Stomach (tissue), 8 donors: ENCODE measurements at regions not wholly inside any gene's neighbourhood (a gene's known extent, or its start where the extent isn't known, plus 50 kb on each side); places are given as distances from the start of the nearest gene placed in this dataset.

Experiments used
- DNase-seq, 2 donors: peaks; one replicate each; pipeline versions ENCODE4 v3.0.0 to v3.0.0-alpha.2; 2013 to 2019
- H3K27ac ChIP-seq, 5 donors: fragments of 200-600 bp in 4 of 5; sonication (generic) in 4 of 5; one replicate each; pipeline ENCODE4 v1.5.1; 2013 to 2019; ENCODE audit warnings: mild to moderate bottlenecking in 1 of 5, moderate library complexity in 1 of 5
- H3K27me3 ChIP-seq, 3 donors: fragments of 200-600 bp; sonication (generic); one replicate each; pipeline ENCODE4 v1.5.1; 2017 to 2019; ENCODE audit warnings: mixed run types in 1 of 3
- H3K36me3 ChIP-seq, 4 donors: fragments of 200-600 bp; sonication (generic); 1 replicate in 3 of 4; 2 replicates in 1 of 4; pipeline ENCODE4 v1.5.1; 2016 to 2019
- H3K4me1 ChIP-seq, 4 donors: fragments of 200-600 bp; sonication (generic); one replicate each; pipeline ENCODE4 v1.5.1; 2016 to 2019
- H3K4me3 ChIP-seq, 4 donors: fragments of 200-600 bp; sonication (generic) in 3 of 4; one replicate each; pipeline ENCODE4 v1.5.1; 2016 to 2019; ENCODE audit warnings: mild to moderate bottlenecking in 1 of 4
- H3K9me3 ChIP-seq, 4 donors: fragments of 200-600 bp; sonication (generic); one replicate each; pipeline ENCODE4 v1.5.1; 2016 to 2019
- EP300 ChIP-seq: sonication (generic); formaldehyde crosslinking; IDR thresholded peaks from one replicate; pipeline ENCODE4 v1.6.1; 2017; ENCODE audit warnings: antibody characterized with exemption
- POLR2A ChIP-seq, 4 donors: fragments of 450-650 bp; IDR thresholded peaks; one replicate each; pipeline ENCODE4 v1.6.1; 2016; ENCODE audit warnings: antibody characterized with exemption in 4 of 4, control low read depth in 2 of 4, mild to moderate bottlenecking in 1 of 4, moderate library complexity in 1 of 4
- POLR2AphosphoS5 ChIP-seq, 3 donors: sonication (generic); formaldehyde crosslinking; IDR thresholded peaks; one replicate each; pipeline ENCODE4 v1.6.1; 2016; ENCODE audit warnings: antibody characterized with exemption in 3 of 3
- WGBS, 5 donors: extraction: QIAGEN DNeasy Blood & Tissue Kit in 3 of 5; methylation state at CpG; one replicate each; pipeline versions ENCODE4 v1.1.5 to v1.1.7; 2013 to 2018; 5-methylcytosine and 5-hydroxymethylcytosine counted together
- intact Hi-C: fragments of 100-400 bp; cut with DNase I; formaldehyde crosslinking; loops from one replicate; pipeline ENCODE4 v1.15.1; 2023; ENCODE audit warnings: low total_unique reads
- TF ChIP-seq, protein P1 (sequence below), 7 experiments: fragments of 450-650 bp in 4 of 7; fragments of 200-600 bp in 3 of 7; sonication (generic) in 3 of 7; IDR thresholded peaks; one replicate each; pipeline ENCODE4 v1.5.1; 2016 to 2019; ENCODE audit warnings: antibody characterized with exemption in 7 of 7, control low read depth in 2 of 7, mild to moderate bottlenecking in 1 of 7
- donor health status: healthy with polysubstance abuse.
- donor health status: Bipolar disorder and iron deficiency.
- donor health status: healthy.

DNA sequence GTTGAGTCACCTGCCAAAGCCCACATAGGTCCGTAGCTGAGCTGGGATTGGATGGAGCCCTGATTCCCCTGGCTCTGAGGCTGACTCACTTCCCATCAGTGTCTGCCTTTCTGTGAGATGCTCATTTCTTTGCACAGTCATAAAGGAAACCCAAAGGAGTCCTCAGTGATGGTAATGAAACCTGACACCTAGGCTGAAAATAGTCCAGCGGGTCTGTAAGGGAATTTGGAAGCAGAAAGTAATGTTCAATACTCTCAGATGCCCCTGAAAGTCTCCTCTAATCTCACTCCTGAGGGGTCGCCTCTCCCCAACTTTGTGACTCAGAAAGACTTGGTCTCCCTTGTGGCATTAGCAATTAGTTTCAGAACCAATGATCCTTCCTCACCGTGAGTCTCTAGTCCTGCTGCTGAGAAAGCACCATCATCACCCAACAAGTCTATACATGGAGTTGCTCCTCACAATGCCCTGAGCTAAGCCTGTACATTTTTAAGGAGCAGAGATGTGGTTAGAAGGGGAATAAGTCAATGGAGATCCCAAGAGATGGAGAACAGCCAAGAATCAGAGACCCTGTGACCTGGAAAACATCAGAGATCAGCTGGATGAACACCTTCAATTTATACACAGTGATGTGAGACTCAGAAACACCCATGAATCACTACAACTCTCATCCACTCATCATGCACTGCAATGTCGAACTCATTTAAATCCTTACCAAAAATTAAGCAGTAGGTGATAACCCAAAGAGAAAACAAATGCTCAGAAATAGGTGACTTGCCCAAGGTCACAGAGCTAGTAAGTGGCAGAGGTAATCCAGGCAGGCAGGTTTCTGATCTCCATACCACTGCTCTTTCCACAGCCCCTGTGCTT lies 219.0 kb upstream of the CPEB2 start:
- H3K27ac ChIP-seq: no peak overlapping the region
- H3K4me3 ChIP-seq: no peak overlapping the region
- peaks cover 0 to 12% (median 3%) of the 10 kb centered on the region in 4 donors for H3K9me3 ChIP-seq

DNA sequence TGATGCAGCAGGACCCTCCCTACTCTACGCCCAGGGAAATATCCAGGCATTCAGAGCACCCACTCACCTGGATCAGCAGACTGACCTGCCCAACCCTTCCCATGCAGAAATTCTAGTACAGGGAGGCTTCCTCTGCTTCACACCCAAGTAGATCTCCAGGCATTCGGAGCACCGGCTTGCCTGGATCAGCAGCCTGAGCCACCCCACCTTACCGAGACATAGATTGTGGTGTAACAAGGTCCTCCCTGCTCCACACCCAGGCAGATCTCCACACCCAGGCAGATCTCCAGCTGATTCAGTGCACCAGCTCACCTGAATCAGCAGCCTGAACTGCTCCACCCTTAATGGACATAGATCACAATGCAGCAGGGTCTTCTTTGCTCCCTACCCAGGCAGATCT lies 215.1 kb upstream of the CPEB2 start:
- no peak for DNase-seq

More for the DNA sequence above, 219.0 kb upstream of the CPEB2 start:
- Histone ChIP-seq H3K27me3 (no peaks in the 10 kb centered on the region), H3K36me3 (no peaks in the 10 kb centered on the region), H3K4me1 (no peaks in the 10 kb centered on the region)
- TF ChIP-seq POLR2AphosphoS5 (IDR thresholded peaks at IDR 0.05) (no peak), EP300 (no peak), POLR2A (IDR thresholded peaks at IDR 0.05) (no peak)
- TF ChIP-seq, protein P1, sequence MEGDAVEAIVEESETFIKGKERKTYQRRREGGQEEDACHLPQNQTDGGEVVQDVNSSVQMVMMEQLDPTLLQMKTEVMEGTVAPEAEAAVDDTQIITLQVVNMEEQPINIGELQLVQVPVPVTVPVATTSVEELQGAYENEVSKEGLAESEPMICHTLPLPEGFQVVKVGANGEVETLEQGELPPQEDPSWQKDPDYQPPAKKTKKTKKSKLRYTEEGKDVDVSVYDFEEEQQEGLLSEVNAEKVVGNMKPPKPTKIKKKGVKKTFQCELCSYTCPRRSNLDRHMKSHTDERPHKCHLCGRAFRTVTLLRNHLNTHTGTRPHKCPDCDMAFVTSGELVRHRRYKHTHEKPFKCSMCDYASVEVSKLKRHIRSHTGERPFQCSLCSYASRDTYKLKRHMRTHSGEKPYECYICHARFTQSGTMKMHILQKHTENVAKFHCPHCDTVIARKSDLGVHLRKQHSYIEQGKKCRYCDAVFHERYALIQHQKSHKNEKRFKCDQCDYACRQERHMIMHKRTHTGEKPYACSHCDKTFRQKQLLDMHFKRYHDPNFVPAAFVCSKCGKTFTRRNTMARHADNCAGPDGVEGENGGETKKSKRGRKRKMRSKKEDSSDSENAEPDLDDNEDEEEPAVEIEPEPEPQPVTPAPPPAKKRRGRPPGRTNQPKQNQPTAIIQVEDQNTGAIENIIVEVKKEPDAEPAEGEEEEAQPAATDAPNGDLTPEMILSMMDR (IDR thresholded peaks at IDR 0.05): no peak
- no peak for DNase-seq
- intact Hi-C loops: no loop called here
- WGBS, 5 donors: 59 to 74% (median 65%) methylated on average over 5 of the region's 5 CpGs

GRCh38 chr4:14787894-14788293 lies 214.4 kb upstream of the CPEB2 start:
- no peak for TF ChIP-seq POLR2A (IDR thresholded peaks at IDR 0.05)
- no peak for TF ChIP-seq POLR2AphosphoS5 (IDR thresholded peaks at IDR 0.05)
- TF ChIP-seq, protein P1 (IDR thresholded peaks at IDR 0.05): peak in 4 of 7 experiments; percentile 7 to 26 (median 15)
- no peak for TF ChIP-seq EP300
- H3K36me3 ChIP-seq: no peaks in the 10 kb centered on the region
- no peak overlapping the region for H3K27ac ChIP-seq
- no peaks in the 10 kb centered on the region for H3K4me1 ChIP-seq
- H3K4me3 ChIP-seq: no peak overlapping the region
- peaks cover 0 to 19% (median 4%) of the 10 kb centered on the region in 4 donors for H3K9me3 ChIP-seq
- DNase-seq: no peak
- no peaks in the 10 kb centered on the region for H3K27me3 ChIP-seq
- intact Hi-C loops: no loop called here

More for the DNA sequence above, 215.1 kb upstream of the CPEB2 start:
- H3K27me3 ChIP-seq: no peaks in the 10 kb centered on the region
- intact Hi-C loops: no loop called here
- 67 to 75% (median 72%) methylated on average over 3 to 4 of the region's 4 CpGs for WGBS, 5 donors
- peaks cover 0 to 19% (median 4%) of the 10 kb centered on the region in 4 donors for H3K9me3 ChIP-seq
- TF ChIP-seq POLR2A (IDR thresholded peaks at IDR 0.05) (no peak), EP300 (no peak), POLR2AphosphoS5 (IDR thresholded peaks at IDR 0.05) (no peak)
- TF ChIP-seq, protein P1 (IDR thresholded peaks at IDR 0.05): no peak
- no peaks in the 10 kb centered on the region for H3K36me3 ChIP-seq
- H3K4me3 ChIP-seq: no peak overlapping the region
- no peak overlapping the region for H3K27ac ChIP-seq
- no peaks in the 10 kb centered on the region for H3K4me1 ChIP-seq

GRCh38 chr4:14790494-14790893 lies 211.8 kb upstream of the CPEB2 start:
- DNase-seq: no peak
- H3K27ac ChIP-seq: no peak overlapping the region
- TF ChIP-seq, protein P1 (IDR thresholded peaks at IDR 0.05): no peak
- TF ChIP-seq POLR2AphosphoS5 (IDR thresholded peaks at IDR 0.05) (no peak), POLR2A (IDR thresholded peaks at IDR 0.05) (no peak), EP300 (no peak)
- no peak overlapping the region for H3K4me3 ChIP-seq
- H3K4me1 ChIP-seq: no peaks in the 10 kb centered on the region
- peaks cover 0 to 29% (median 8%) of the 10 kb centered on the region in 4 donors for H3K9me3 ChIP-seq
- no peaks in the 10 kb centered on the region for H3K36me3 ChIP-seq
- intact Hi-C loops: no loop called here
- H3K27me3 ChIP-seq: no peaks in the 10 kb centered on the region
